CD1c-positive myeloid dendritic cell (primary cell): ENCODE measurements at regions not wholly inside any gene's neighbourhood (a gene's known extent, or its start where the extent isn't known, plus 50 kb on each side); places are given as distances from the start of the nearest gene placed in this dataset.
"Not testable (repeated sequence)": the region's sequence is repeated elsewhere in the genome, so short reads cannot be mapped to it uniquely, and the experiment has no call there.

Experiments used
- DNase-seq: peaks from one replicate; pipeline ENCODE4 v3.0.0-alpha.2; 2016; ENCODE audit errors: extremely low spot score

DNA sequence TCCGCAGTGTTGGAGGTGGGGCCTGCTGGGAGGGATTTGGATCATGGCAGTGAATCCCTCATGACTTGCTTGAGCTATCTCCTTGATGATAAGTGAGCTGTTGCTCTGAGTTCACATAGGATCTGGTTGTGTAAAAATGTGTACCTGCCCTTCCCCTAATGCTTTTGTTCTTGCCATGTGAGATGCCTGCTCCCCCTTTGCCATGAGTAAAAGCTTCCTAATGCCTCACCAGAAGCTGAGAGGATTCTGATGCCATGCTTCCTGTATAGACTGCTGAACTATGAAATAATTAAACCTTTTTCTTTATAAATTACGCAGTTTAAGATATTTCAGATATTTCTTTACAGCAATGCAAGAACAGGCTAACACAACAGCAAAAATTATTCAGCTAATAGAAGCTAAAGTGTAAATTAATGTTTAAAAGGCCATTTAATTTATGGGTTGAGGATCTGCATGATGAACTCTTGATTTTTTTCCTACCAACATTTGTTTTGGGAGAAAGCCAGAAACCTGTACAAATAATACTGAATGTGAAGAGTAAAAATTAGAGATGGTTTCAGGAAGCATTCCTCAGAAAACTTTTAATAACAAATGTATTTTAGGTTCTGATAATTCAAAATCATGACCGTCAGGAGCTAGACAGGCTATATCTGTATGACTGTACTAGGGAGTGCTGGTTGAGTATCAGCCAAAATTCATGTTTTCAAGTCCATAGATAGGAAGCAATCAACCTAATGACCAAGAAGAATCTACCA is 177.5 kb upstream of the GRIA4 start:
- DNase-seq: no peak

DNA sequence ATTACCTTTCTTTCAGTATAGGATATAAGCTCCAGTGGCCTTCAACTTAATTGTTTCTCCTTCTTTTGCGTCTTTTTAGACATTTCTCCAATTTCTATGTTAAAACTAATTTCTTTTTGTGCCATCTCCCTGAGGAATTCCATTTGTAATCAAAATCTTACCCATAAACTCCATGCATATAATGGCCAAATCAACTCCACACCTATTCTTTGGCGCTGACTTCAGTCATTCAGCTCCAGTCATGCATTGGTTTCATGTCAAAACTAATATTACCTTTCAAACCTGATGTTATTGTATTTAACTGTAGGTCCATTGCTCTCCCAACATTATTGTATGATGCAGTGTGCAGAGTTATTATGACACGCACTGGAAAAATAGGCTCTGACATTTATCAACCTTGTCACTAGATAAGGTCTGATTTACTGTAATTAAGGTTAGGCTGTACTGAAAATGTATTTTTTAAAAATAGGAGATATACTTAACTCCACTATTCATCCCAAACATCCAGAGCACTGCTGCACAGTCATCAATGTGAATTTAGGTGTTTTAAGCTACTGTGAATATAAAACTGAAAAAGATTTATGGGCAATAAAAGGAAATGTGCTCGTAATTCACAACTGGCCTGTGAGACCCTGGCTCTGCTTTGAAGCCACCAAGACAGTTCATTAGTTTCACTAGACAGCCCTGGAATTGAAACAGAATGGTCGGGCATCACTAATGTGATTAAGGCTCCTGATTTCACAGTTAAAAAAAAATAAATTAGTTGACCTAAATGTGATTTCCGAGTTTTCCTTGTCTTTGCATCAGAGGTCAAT is 180.6 kb upstream of the GRIA4 start:
- no peak for DNase-seq

DNA sequence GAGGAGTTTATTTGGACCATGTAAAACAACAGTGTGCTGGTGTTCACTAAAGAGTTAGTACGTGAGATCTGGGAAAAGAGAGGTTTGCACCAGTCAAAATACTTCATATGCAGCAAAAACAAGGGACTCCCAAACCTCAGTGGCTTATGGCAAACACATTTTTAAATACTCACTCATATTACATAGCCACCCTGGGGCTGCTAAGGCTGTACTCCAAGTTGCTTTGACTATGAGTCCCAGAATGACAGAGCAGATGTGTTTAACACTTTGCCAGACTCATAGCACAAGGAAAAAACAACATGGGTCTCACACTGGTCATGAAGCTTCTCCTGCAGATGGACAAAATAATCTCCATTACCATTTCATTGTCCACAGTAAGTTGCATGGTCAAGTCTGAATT is 202.8 kb upstream of the GRIA4 start:
- DNase-seq: no peak

DNA sequence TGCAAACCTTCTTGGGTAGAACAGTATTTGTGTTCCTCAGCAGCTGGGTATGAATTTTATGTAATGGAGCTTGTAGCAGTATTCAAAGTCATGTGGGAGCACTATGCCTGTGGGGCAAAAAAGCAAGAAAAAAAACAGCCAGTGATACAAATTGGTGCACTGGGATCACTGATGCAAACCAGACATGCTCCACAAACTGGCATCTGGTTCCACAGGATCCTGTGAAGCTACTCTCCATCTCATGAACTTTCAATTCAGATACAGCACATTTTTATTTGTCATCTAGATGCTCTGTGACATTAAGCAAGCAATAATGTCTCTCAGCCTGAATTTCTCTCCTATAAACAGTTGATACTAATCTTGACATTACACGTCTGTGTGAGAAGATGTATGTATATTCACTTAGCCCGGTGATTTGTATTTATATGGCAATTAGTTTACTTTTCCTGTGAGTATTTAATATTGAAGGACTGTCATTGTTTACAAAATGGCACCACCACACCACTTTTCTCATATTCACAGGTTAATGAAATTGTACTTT is 208.5 kb upstream of the GRIA4 start:
- DNase-seq: no peak

DNA sequence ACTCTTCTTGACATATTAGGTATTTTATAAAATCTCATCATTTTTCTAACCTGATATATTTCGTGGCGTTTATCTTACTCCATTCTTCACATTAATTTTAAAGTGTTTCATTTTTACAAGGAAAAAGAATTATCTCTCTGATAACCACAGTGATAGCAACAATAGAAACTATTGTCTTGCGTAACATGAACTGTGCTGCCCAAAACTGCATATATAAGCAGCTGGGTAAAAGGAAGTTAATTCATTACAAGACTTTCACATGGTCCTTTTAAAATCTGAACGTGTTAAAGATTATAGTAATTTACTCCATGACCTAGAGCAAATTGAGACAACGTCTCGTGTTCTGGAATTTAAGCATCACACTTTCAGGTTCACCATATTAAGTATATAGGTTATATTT is 210.4 kb upstream of the GRIA4 start:
- DNase-seq: peak; percentile 36

DNA sequence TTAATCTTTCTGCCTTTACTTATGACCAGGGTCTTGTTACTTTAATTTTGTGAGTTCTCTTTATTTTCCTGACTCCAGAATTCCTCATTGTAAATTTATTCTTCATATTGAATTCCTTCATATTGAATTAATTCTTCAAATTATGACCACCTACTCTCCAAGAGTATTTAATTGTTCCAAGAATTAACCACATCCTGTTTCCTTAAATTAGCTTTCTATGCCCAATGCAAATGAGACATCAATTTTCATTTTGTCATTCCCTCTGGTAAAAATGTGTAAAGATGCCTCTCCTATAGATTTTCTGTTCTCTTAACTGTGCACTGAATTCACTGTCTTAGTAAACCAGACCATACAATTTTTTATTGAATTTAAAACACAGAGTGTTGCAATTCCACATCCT is 211.2 kb upstream of the GRIA4 start:
- no peak for DNase-seq

DNA sequence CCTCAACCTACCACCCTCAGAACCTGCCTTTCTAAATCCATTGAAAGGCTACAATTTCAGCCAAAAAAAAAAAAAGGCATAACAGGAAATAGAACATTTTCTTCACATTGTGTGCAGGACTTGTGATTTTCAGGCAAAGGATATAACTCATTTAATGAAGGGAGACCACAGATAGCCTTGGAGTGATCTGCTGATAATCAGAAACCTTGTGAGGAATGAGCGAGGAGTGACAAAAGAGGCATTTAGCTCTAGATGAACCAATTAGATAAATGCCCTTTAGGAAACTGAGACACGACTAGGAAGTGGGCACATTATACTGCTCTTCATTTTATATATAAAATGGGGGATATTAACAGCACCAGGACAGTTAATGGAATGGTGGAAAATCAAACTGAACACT is 216.5 kb upstream of the GRIA4 start:
- no peak for DNase-seq

DNA sequence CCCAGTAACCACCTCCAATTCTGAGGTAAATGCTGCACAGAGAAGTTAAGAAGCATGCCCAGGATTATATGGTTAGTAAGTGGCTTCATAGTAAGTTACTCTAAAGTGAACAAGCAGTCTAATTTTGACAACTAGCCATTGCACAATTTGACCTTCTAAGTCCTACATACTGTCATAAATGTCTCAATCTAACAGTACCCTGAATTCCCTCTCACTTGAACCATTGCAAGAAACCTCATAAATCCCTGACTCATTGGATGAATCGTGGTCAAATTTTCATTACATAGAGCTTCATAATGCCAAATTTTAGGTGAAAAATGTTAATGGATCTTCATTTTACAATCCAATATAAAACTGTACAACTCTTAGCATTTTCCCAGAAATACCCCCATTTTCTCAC is 217.3 kb upstream of the GRIA4 start:
- DNase-seq: no peak

DNA sequence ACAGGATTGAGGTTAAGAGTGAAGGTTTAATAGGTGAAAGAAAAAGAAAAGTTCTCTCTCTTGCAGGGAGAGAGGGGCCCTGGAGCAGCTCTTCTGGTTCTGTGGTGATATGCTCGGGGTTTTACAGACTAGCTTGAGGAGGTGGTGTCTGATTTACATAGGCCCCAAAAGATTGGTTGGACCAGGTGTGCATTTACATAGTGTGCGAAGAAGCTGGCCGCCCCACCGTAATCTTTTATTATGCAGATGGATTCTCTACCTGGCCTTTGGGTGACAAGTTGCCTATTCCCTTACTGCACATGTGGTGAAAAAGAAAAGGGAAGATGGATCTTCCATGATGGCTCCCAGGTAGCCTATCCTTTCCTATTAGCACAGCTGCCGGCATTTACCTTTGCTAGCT is 219.9 kb upstream of the GRIA4 start:
- DNase-seq: no peak

DNA sequence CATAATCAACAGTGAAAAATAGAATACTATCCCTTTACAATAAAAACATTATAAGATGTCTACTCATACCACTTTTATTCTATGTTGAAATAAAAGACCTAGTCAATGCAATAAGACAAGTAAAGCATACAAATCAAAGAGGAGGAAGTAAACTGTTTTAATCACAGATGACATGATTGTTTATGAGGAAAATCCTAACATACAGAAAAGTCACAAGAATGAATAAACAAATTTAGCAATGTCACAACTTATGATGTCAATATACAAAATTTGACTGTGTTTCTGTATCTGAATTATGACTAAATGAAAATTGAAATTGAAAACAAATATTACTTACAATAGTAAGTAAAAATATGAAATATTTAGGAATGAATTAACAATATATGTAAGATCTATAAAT is 221.9 kb upstream of the GRIA4 start:
- no peak for DNase-seq

DNA sequence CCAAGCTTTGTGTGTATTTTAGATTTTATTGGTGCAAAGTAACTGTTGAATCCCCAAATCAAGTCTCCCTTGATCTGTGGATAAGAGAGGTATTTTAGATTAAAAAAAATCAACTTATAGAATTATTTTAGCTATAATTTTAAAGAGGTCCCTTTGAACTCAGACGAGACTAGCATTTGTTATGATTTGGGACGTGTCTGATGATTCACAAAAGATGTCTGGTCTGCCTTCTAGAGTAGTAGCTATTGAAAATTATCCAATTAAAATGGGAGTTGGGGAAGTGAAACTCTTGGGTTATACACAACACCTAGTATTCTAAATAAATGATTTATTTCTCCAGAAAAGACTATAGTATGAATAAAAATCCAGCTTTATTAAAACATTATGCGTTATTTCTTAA is 227.9 kb upstream of the GRIA4 start:
- DNase-seq: no peak

DNA sequence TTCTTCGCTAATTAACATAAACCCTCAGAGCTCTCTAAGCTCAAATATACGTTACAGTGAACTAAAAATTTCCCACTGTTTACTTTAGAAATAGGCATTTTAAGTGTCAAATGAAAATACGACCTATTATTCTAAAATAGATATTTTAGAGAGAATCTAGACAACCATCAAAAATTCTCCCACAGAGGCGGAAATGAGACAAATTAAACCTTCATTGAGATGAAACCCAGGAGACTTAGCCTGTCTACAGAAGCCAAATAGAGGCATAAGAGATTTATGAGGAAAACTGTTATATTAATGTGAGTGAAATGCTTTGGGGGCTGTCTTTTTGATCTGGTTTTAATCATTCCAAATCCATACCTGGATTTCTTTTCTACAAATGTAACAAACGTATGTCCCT is 232.0 kb upstream of the GRIA4 start:
- DNase-seq: no peak

DNA sequence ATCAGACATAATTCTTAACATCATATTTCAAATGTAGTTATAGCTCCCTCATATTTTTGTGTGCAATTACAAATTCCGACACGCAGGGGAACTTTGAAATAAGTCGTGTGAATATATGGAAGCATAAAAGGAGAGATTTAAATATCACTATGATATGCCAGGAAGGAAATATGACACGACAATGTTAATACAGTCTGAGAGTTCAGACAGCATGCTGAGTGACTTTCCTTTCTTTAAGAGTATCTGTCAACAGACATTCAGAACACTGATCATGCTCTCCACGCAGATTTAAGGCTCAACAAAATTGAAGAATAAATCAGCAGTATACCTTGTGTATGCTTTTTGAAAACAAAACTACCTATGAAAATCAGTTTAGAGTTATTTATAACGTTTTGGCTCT is 232.6 kb upstream of the CARD18 start:
- no peak for DNase-seq

DNA sequence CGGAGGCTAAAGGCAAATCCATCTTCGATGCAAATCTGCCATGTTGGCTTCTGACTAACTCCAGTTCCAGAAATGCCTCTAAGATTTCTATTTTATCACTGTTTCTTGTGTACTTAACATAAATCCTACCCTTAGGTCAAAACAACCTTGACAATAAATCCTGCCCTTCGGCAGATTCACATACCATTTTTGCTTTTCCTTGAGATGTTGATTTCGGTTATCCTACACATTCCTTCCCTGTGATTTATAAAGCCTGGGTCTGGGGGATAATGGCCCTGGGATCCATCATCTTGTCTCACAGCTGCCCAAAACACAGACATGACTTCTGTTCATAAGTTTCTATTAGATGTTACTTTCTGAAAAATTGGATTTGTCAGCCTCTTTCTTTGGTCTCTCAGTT is 231.7 kb upstream of the CARD18 start:
- no peak for DNase-seq

DNA sequence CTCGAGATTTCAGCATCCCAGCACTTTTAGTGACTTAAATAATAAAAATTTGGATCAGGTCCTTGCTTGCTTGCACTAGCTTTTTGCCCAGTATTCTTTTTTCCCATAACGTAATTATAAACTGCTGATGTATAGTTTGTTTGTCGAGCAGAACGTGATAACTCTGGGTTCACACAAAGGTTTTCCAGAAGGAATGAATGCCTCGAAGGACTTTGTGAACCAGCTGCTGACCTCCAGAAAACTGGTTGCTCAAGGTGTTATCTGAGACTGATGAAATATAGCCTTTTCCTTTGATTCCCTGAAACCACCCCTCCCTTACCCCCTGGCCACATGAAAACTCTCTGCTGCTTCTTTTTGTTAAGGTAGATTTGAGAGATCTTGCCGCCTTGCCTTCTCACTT is 229.1 kb upstream of the CARD18 start:
- DNase-seq: no peak

DNA sequence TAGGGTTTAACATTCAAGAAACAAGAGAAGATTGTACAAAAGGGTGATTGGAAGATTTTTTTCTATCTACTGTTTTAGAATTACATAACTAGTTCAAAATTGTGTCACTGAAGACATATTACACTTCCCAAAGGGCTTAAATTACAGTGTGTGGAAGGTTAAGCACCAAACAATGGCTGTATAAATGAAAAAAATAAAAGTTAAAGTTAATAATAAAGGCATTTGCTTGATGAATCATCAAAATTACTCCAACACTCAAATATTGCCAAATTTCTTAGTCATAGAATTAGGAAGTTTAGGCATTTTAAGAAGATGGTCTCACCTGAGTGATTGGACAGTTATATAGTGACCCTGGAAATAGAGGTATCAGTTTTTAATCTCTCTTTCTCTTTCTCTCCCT is 227.6 kb upstream of the CARD18 start:
- DNase-seq: no peak

DNA sequence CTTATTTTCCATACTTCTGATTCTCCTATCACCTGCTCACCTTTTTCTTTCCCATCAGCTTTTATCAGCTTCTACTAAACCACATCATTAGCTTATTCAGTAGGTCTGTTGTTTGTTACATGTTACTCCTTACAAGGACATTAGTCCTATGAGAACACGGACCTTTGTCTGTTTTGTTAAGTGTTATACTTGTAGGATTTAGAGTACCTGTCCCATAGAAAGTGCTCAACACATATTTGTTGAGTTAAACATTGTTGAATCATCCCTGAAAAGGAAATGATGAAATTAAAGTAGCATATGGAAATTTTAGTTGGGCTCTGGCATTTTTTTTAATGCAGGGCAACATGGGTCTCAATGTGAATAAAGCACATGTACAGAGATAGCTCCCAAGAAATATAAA is 222.1 kb upstream of the CARD18 start:
- no peak for DNase-seq

DNA sequence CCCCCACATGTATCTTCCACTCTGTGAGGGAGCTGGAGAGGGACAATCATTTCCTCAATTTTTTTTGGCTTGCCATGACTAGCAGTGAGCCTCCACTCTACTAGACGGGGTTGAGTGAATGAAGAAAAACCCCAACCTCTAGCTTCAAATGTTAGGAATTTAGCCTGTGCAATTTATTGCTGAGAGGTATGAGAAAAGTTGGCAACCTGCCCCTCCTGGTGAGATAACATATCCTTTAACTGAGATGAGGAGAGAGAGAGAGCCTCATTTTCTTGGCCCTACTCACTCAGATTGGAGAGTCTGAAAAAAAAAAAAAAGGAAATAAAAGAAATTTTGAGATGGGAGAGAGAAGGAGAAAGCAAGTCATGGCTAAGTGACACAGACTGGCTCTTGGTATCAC is 218.2 kb upstream of the CARD18 start:
- DNase-seq: no peak

DNA sequence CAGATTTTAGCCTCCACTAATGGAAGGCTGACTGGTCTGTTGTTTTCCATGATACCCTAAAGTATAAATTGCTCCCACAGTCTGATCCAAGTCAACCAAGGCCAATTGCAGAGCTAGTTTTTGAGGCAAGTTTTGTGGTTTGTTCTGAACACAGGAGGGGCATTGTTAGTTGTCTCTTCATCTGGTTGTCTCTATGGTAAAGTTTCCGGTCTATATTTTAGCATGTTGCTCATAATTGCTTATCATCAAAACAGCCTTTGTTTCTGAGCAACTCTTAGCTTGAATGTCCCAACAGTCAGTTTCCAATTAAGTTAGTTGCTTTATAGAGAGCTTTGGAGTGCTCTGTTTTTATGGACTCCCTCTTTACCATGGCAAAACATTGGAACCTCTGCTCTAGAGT is 217.6 kb upstream of the CARD18 start:
- no peak for DNase-seq

DNA sequence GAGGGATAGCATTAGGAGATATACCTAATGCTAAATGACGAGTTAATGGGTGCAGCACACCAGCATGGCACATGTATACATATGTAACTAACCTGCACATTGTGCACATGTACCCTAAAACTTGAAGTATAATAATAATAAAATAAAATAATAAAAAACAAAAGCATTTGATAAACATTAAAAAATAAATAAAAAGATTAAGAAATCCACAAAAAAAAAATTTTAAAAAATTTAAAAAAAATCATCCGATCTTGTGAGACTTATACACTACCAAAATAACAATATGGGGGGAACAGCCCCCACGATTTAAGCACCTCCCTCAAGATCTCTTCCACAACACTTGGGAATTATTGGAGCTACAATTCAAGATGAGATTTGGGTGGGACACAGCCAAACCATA is 210.3 kb upstream of the CARD18 start:
- DNase-seq: not testable (repeated sequence)

DNA sequence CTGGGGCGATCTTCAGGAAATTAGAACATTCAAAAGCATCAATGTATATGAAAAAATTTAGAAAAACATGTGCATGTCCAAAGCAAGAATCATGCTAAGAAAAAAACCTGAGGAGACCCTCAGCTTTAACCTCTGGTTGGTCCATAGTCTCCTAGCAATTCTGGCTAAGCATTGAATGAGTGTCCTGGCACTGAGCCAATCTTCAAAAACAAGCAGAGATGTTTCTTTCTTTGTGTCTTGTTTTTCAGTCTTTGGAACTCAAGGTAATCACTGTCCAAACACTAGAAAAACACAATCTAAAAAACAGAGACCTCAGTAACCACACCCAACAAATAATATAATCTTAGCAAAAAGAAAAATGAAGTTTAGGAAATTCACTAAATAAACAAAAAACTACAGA is 205.4 kb upstream of the CARD18 start:
- DNase-seq: no peak

DNA sequence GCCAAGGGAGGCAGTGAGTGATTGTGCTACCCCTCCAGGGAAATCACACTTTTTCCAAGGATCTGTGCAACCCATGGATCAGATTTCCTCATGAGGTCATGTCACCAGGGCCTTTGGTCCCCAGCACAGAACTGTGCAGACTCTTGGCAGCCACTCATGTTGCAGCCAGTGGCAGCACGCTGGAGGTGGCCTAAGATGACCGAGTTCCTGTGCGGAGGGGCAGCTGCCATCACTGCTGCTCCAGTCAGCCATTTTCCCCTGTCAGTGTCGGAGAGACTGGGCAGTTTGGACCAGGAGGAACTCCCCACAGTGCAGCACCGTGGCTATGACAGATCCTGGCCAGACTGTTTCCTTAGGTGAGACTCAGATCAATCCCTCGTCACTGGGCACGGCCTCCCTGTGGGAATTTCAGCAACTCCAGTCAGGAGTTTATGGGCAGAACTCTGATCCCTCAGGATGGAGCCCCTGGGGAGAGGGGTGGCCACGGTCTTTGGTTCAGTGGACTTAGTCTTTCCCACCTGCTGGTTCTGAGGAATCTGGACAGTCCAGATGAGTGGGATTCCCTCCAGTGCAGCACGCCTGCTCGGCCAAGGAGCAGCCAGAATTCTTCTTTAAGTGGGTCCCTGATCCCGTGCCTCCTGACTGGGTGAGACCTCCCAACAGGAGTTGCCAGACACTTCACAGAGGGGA is 194.6 kb upstream of the CARD18 start:
- DNase-seq: no peak

DNA sequence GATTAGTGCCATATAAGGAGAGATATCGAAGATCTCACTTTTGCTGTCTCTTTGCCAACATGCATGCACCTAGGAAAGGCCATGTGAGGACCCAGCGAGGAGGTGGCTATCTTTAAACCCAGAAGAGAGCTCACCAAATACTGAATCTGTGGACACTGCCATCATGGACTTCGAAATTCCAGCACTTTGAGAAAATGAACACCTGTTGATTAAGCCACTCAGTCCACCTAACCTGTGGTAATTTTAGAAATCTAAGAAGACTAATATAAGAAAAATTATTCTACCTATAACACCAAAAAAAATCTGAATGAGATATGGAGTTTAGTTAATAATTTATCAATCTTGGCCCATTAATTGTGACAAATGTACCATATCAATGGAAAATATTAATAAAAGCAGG is 193.6 kb upstream of the CARD18 start:
- DNase-seq: no peak
